NCI-H128 (cell line): ENCODE measurements at regions not wholly inside any gene's neighbourhood (a gene's known extent, or its start where the extent isn't known, plus 50 kb on each side); places are given as distances from the start of the nearest gene placed in this dataset.

Experiments used
- DNase-seq: peaks from one replicate; lab custom pipeline; 2025; ENCODE audit not compliant: unreplicated experiment; lab: John Stamatoyannopoulos, UW

GRCh38 chr15:62988701-62989100 is 53.8 kb upstream of the TPM1 start:
- no peak for DNase-seq

GRCh38 chr15:62989366-62990055 is 53.0 kb upstream of the TPM1 start:
- no peak for DNase-seq

DNA sequence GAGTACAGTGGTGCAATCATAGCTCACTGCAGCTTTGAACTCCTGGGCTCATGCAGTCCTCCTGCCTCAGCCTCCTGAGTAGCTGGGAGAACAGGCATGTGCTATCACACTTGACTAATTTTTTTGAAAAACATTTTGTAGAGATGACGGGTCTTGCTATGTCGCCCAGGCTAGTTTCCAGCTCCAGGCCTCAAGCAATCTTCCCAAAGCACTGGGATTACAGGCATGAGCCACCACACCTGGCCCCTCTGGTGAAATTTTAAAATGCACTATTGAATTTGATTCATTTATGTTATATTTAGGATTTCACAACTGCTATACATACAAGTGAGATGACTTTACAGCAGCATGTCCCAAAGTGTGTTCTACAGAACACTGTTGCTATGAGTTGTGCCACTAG is 50.8 kb upstream of the TPM1 start:
- DNase-seq: no peak

- DNase-seq: no peak
Observed at GRCh38 chr15:62992302-62992701, 50.2 kb upstream of the TPM1 start.
